CD4-positive, CD25-positive, alpha-beta regulatory T cell (primary cell): ENCODE measurements at regions not wholly inside any gene's neighbourhood (a gene's known extent, or its start where the extent isn't known, plus 50 kb on each side); places are given as distances from the start of the nearest gene placed in this dataset.
"Not testable (repeated sequence)": the region's sequence is repeated elsewhere in the genome, so short reads cannot be mapped to it uniquely, and the experiment has no call there.

Experiments
- ATAC-seq, 2 donors: fragments of 150-1000 bp; cut with Tn5 transposase; one replicate each; pipeline ENCODE4 v1.10.0; 2021; ENCODE audit warnings: low read depth in 2 of 2, moderate number of reproducible peaks in 2 of 2, moderate library complexity in 1 of 2
- DNase-seq, 3 donors: peaks; one replicate each; pipeline versions ENCODE4 v3.0.0 to v3.0.0-alpha.2; 2012 to 2022; ENCODE audit warnings: mixed read lengths in 1 of 3
- H3K27ac ChIP-seq: one replicate; pipeline ENCODE4 v1.7.0; 2013; ENCODE audit warnings: mild to moderate bottlenecking, low read length; ENCODE audit not compliant: insufficient read depth, poor library complexity, severe bottlenecking
- H3K27me3 ChIP-seq: one replicate; pipeline ENCODE4 v1.7.0; 2013; ENCODE audit warnings: low read length; ENCODE audit not compliant: control insufficient read depth, insufficient read depth
- H3K36me3 ChIP-seq: one replicate; pipeline ENCODE4 v1.7.0; 2013; ENCODE audit warnings: mild to moderate bottlenecking, low read length, moderate library complexity; ENCODE audit not compliant: control insufficient read depth, insufficient read depth
- H3K4me1 ChIP-seq: 2 replicates; pipeline ENCODE4 v1.7.0; 2013; ENCODE audit warnings: mild to moderate bottlenecking, low read length; ENCODE audit not compliant: insufficient read depth, control insufficient read depth, poor library complexity, severe bottlenecking
- H3K4me3 ChIP-seq: one replicate; pipeline ENCODE4 v1.7.0; 2013; ENCODE audit warnings: low read depth, mild to moderate bottlenecking, low read length, moderate library complexity
- H3K9me3 ChIP-seq, 2 experiments: 1 replicate in 1 of 2; 2 replicates in 1 of 2; pipeline ENCODE4 v1.7.0; 2013; ENCODE audit warnings: low read length in 2 of 2, mild to moderate bottlenecking in 1 of 2, moderate library complexity in 1 of 2; ENCODE audit not compliant: control insufficient read depth in 2 of 2
- H3K27ac Mint-ChIP-seq, 3 donors: one replicate each; pipeline ENCODE4 v1.8.0; 2020 to 2022; ENCODE audit warnings: mild to moderate bottlenecking in 3 of 3, mixed read lengths in 3 of 3, moderate library complexity in 2 of 3
- H3K27me3 Mint-ChIP-seq: one replicate; pipeline ENCODE4 v1.8.0; 2022; ENCODE audit warnings: mild to moderate bottlenecking, mixed read lengths
- H3K36me3 Mint-ChIP-seq: one replicate; pipeline ENCODE4 v1.8.0; 2020; ENCODE audit warnings: mixed read lengths
- H3K4me1 Mint-ChIP-seq, 4 donors: one replicate each; pipeline ENCODE4 v1.8.0; 2020 to 2022; ENCODE audit warnings: mixed read lengths in 4 of 4, mild to moderate bottlenecking in 1 of 4
- H3K4me3 Mint-ChIP-seq, 4 donors: one replicate each; pipeline ENCODE4 v1.8.0; 2020 to 2022; ENCODE audit warnings: mild to moderate bottlenecking in 4 of 4, mixed read lengths in 4 of 4, moderate library complexity in 3 of 4
- H3K9me3 Mint-ChIP-seq, 7 donors: one replicate each; pipeline ENCODE4 v1.8.0; 2020 to 2022; ENCODE audit warnings: mixed read lengths in 7 of 7, mild to moderate bottlenecking in 3 of 7, moderate library complexity in 2 of 7

- H3K36me3 ChIP-seq, H3K4me1 Mint-ChIP-seq, H3K27me3 Mint-ChIP-seq, H3K36me3 Mint-ChIP-seq, H3K4me3 Mint-ChIP-seq, H3K9me3 Mint-ChIP-seq, H3K27ac Mint-ChIP-seq, H3K4me1 ChIP-seq, H3K27ac ChIP-seq, H3K9me3 ChIP-seq, H3K27me3 ChIP-seq, ATAC-seq, DNase-seq, H3K4me3 ChIP-seq: not testable (repeated sequence)
Measured at GRCh38 chr2:111309231-111310075, 188.7 kb downstream of the BCL2L11 start.

- ATAC-seq, H3K27me3 Mint-ChIP-seq, H3K9me3 ChIP-seq, H3K27me3 ChIP-seq, H3K4me3 ChIP-seq, H3K36me3 Mint-ChIP-seq, H3K36me3 ChIP-seq, DNase-seq, H3K4me1 Mint-ChIP-seq, H3K4me1 ChIP-seq, H3K9me3 Mint-ChIP-seq, H3K27ac ChIP-seq, H3K27ac Mint-ChIP-seq, H3K4me3 Mint-ChIP-seq: not testable (repeated sequence)
Measured at GRCh38 chr2:111310395-111310794, 189.7 kb downstream of the BCL2L11 start.

GRCh38 chr2:111311568-111311967 is 190.9 kb downstream of the BCL2L11 start:
- not testable (repeated sequence) for H3K36me3 ChIP-seq, H3K4me1 ChIP-seq, H3K27me3 Mint-ChIP-seq, H3K4me1 Mint-ChIP-seq, H3K9me3 ChIP-seq, H3K27ac Mint-ChIP-seq, H3K9me3 Mint-ChIP-seq, H3K27ac ChIP-seq, ATAC-seq, DNase-seq, H3K27me3 ChIP-seq, H3K36me3 Mint-ChIP-seq, H3K4me3 ChIP-seq, H3K4me3 Mint-ChIP-seq

GRCh38 chr2:111312897-111313607 is 192.3 kb downstream of the BCL2L11 start:
- not testable (repeated sequence) for H3K9me3 Mint-ChIP-seq, H3K4me3 Mint-ChIP-seq, H3K27me3 Mint-ChIP-seq, H3K4me1 ChIP-seq, H3K36me3 Mint-ChIP-seq, H3K27me3 ChIP-seq, H3K4me1 Mint-ChIP-seq, H3K27ac ChIP-seq, H3K27ac Mint-ChIP-seq, H3K9me3 ChIP-seq, DNase-seq, H3K36me3 ChIP-seq, H3K4me3 ChIP-seq, ATAC-seq

GRCh38 chr2:111313711-111314110 is 193.0 kb downstream of the BCL2L11 start:
- not testable (repeated sequence) for H3K36me3 Mint-ChIP-seq, H3K4me3 ChIP-seq, H3K27ac Mint-ChIP-seq, H3K4me3 Mint-ChIP-seq, H3K9me3 Mint-ChIP-seq, H3K4me1 Mint-ChIP-seq, H3K27me3 Mint-ChIP-seq, H3K27me3 ChIP-seq, H3K4me1 ChIP-seq, H3K36me3 ChIP-seq, ATAC-seq, H3K27ac ChIP-seq, DNase-seq, H3K9me3 ChIP-seq

GRCh38 chr2:111315188-111315917 is 194.6 kb downstream of the BCL2L11 start:
- H3K36me3 Mint-ChIP-seq, H3K9me3 Mint-ChIP-seq: not testable (repeated sequence)

GRCh38 chr2:111316221-111316741 is 195.6 kb downstream of the BCL2L11 start:
- H3K4me3 Mint-ChIP-seq, H3K27me3 Mint-ChIP-seq, H3K27me3 ChIP-seq, DNase-seq, H3K27ac Mint-ChIP-seq, H3K4me1 Mint-ChIP-seq, H3K9me3 ChIP-seq, ATAC-seq, H3K36me3 ChIP-seq, H3K4me1 ChIP-seq, H3K9me3 Mint-ChIP-seq, H3K4me3 ChIP-seq, H3K27ac ChIP-seq, H3K36me3 Mint-ChIP-seq: not testable (repeated sequence)

More at GRCh38 chr2:111315188-111315917, 194.6 kb downstream of the BCL2L11 start:
- ATAC-seq = peak in 1 of 2 donors; percentile 65
- H3K36me3 ChIP-seq, H3K27me3 ChIP-seq, H3K9me3 ChIP-seq, H3K27ac Mint-ChIP-seq, H3K27me3 Mint-ChIP-seq, H3K4me3 Mint-ChIP-seq, DNase-seq, H3K4me1 Mint-ChIP-seq, H3K4me3 ChIP-seq, H3K27ac ChIP-seq, H3K4me1 ChIP-seq: not testable (repeated sequence)
